Neural progenitor cell (in vitro differentiated cells): ENCODE measurements at regions not wholly inside any gene's neighbourhood (a gene's known extent, or its start where the extent isn't known, plus 50 kb on each side); places are given as distances from the start of the nearest gene placed in this dataset.

Experiments
- DNase-seq: peaks from one replicate; pipeline ENCODE4 v3.0.0-alpha.2; 2016; ENCODE audit warnings: low spot score
- H2AFZ ChIP-seq: fragments of 200-600 bp; sonication (generic); replicated peaks from 2 replicates; pipeline ENCODE4 v1.6.1; 2016; ENCODE audit warnings: antibody characterized with exemption
- H3F3A ChIP-seq: fragments of 200-600 bp; sonication (generic); 2 replicates; pipeline ENCODE4 v1.6.1; 2016; ENCODE audit warnings: antibody characterized with exemption, low read depth
- H3K27ac ChIP-seq: fragments of 200-600 bp; sonication (generic); 2 replicates; pipeline ENCODE4 v1.5.1; 2016; ENCODE audit warnings: mild to moderate bottlenecking
- H3K27me3 ChIP-seq: fragments of 200-600 bp; sonication (generic); 2 replicates; pipeline ENCODE4 v1.6.1; 2016; ENCODE audit warnings: mild to moderate bottlenecking, moderate library complexity
- H3K36me3 ChIP-seq: fragments of 200-600 bp; sonication (generic); 2 replicates; pipeline ENCODE4 v1.5.1; 2016
- H3K4me1 ChIP-seq: fragments of 200-600 bp; sonication (generic); 2 replicates; pipeline ENCODE4 v1.6.1; 2016; ENCODE audit warnings: mixed run types
- H3K4me2 ChIP-seq: fragments of 200-600 bp; sonication (generic); 2 replicates; pipeline ENCODE4 v1.6.1; 2016
- H3K4me3 ChIP-seq: fragments of 200-600 bp; sonication (generic); 2 replicates; pipeline ENCODE4 v1.5.1; 2016
- H3K79me2 ChIP-seq: fragments of 200-600 bp; sonication (generic); 2 replicates; pipeline ENCODE4 v1.6.1; 2016; ENCODE audit warnings: low read depth
- H3K9ac ChIP-seq: fragments of 200-600 bp; sonication (generic); 2 replicates; pipeline ENCODE4 v1.6.1; 2016
- H3K9me3 ChIP-seq: fragments of 200-600 bp; sonication (generic); 2 replicates; pipeline ENCODE4 v1.5.1; 2016; ENCODE audit warnings: low read depth
- H4K20me1 ChIP-seq: fragments of 200-600 bp; sonication (generic); 2 replicates; pipeline ENCODE4 v1.6.1; 2016; ENCODE audit warnings: low read depth
- H3K27ac Mint-ChIP-seq: 3 replicates; pipeline ENCODE4 v1.8.0; 2021; ENCODE audit warnings: mixed read lengths
- H3K27me3 Mint-ChIP-seq: 2 replicates; pipeline ENCODE4 v1.8.0; 2022; ENCODE audit warnings: low read depth, mild to moderate bottlenecking, inconsistent platforms, moderate library complexity, mixed read lengths; ENCODE audit not compliant: insufficient read depth
- H3K36me3 Mint-ChIP-seq: 3 replicates; pipeline ENCODE4 v1.8.0; 2021; ENCODE audit warnings: mixed read lengths
- H3K4me1 Mint-ChIP-seq: 3 replicates; pipeline ENCODE4 v1.8.0; 2021; ENCODE audit warnings: mixed read lengths
- H3K4me3 Mint-ChIP-seq: 3 replicates; pipeline ENCODE4 v1.8.0; 2021; ENCODE audit warnings: mild to moderate bottlenecking, moderate library complexity, mixed read lengths
- H3K9me3 Mint-ChIP-seq: 3 replicates; pipeline ENCODE4 v1.8.0; 2020; ENCODE audit warnings: mixed read lengths
- EZH2 ChIP-seq: fragments of 200-600 bp; sonication (generic); IDR thresholded peaks from 2 replicates; pipeline ENCODE4 v1.6.1; 2017; ENCODE audit warnings: antibody characterized with exemption, mild to moderate bottlenecking, moderate library complexity
- EZH2phosphoT487 ChIP-seq: fragments of 200-600 bp; sonication (generic); IDR thresholded peaks from 2 replicates; pipeline ENCODE4 v1.6.1; 2017; ENCODE audit warnings: antibody characterized with exemption
- TF ChIP-seq, protein P1 (sequence below): fragments of 200-600 bp; sonication (generic); IDR thresholded peaks from 2 replicates; pipeline ENCODE4 v1.5.1; 2017; ENCODE audit warnings: antibody characterized with exemption, mild to moderate bottlenecking

DNA sequence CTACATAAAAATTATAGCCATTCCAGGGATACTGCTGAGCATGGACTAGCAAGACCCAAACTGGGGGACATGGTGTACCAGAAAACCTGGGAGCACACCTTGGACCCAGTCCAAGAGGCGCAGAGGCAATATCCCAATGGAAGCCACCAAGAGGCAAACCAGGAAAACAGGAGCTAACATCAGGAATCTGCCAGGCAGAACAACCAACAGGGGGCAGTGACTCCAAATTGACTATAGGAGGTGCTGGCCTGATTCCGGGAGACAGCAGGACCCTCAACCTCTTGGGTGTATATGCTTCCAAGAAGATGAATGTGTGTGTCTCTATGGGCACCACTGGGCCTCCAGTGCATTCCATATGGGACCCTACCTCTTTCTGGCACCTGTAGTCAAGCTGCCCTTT, 172.7 kb upstream of the ARL4C start:
- H3K36me3 Mint-ChIP-seq = no peaks in the 10 kb centered on the region
- no peak overlapping the region for H3K4me3 Mint-ChIP-seq
- H3K4me2 ChIP-seq = no peak overlapping the region
- DNase-seq = peak; percentile 48
- H3K79me2 ChIP-seq = no peaks in the 10 kb centered on the region
- no peak overlapping the region for H3K4me3 ChIP-seq
- H3F3A ChIP-seq = peaks cover 21% of the 10 kb centered on the region
- no peaks in the 10 kb centered on the region for H3K27me3 ChIP-seq
- no peak overlapping the region for H3K9ac ChIP-seq
- no peak overlapping the region for H3K27ac Mint-ChIP-seq
- H4K20me1 ChIP-seq = no peaks in the 10 kb centered on the region
- H3K9me3 Mint-ChIP-seq = peaks cover 38% of the 10 kb centered on the region
- H3K9me3 ChIP-seq = no peaks in the 10 kb centered on the region
- H3K4me1 Mint-ChIP-seq = peaks cover 27% of the 10 kb centered on the region
- peaks cover 8% of the 10 kb centered on the region for H3K27me3 Mint-ChIP-seq
- TF ChIP-seq, protein P1, sequence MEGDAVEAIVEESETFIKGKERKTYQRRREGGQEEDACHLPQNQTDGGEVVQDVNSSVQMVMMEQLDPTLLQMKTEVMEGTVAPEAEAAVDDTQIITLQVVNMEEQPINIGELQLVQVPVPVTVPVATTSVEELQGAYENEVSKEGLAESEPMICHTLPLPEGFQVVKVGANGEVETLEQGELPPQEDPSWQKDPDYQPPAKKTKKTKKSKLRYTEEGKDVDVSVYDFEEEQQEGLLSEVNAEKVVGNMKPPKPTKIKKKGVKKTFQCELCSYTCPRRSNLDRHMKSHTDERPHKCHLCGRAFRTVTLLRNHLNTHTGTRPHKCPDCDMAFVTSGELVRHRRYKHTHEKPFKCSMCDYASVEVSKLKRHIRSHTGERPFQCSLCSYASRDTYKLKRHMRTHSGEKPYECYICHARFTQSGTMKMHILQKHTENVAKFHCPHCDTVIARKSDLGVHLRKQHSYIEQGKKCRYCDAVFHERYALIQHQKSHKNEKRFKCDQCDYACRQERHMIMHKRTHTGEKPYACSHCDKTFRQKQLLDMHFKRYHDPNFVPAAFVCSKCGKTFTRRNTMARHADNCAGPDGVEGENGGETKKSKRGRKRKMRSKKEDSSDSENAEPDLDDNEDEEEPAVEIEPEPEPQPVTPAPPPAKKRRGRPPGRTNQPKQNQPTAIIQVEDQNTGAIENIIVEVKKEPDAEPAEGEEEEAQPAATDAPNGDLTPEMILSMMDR = peak; percentile 56
- TF ChIP-seq EZH2phosphoT487 = no peak
- no peaks in the 10 kb centered on the region for H3K36me3 ChIP-seq
- H3K4me1 ChIP-seq = peaks cover 23% of the 10 kb centered on the region
- no peak overlapping the region for H2AFZ ChIP-seq
- no peak overlapping the region for H3K27ac ChIP-seq

DNA sequence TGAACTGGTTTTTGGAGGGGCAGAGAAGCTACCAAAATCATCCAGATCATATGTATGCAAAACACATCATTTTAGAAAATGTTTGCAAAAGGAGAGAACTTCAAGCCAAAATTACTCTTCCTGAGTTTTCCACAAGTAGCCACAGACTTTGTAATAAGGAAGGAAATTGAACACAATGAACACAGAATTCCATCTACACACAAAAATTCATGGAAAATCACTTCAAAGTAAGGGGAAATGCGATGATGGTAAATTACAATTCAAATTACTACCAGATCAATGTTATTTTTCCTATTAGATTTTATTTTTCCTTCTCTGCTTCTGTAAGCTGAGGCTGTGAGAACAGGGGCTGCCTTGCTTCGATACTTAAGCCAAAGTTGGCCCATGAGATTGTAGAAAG, 172.1 kb upstream of the ARL4C start:
- TF ChIP-seq, protein P1 = no peak
- TF ChIP-seq EZH2 (no peak), EZH2phosphoT487 (no peak)
- Histone ChIP-seq H3F3A (peaks cover 21% of the 10 kb centered on the region), H3K27ac (no peak overlapping the region), H3K4me3 (no peak overlapping the region), H3K27me3 (no peaks in the 10 kb centered on the region), H3K36me3 (no peaks in the 10 kb centered on the region), H4K20me1 (no peaks in the 10 kb centered on the region), H3K9ac (no peak overlapping the region), H3K79me2 (no peaks in the 10 kb centered on the region), H3K4me2 (no peak overlapping the region), H3K4me1 (peaks cover 22% of the 10 kb centered on the region), H3K9me3 (no peaks in the 10 kb centered on the region), H2AFZ (no peak overlapping the region)
- H3K27me3 Mint-ChIP-seq = peaks cover 6% of the 10 kb centered on the region
- H3K4me3 Mint-ChIP-seq = no peak overlapping the region
- H3K36me3 Mint-ChIP-seq = no peaks in the 10 kb centered on the region
- no peak for DNase-seq
- peaks cover 24% of the 10 kb centered on the region for H3K4me1 Mint-ChIP-seq
- no peak overlapping the region for H3K27ac Mint-ChIP-seq
- peaks cover 39% of the 10 kb centered on the region for H3K9me3 Mint-ChIP-seq

DNA sequence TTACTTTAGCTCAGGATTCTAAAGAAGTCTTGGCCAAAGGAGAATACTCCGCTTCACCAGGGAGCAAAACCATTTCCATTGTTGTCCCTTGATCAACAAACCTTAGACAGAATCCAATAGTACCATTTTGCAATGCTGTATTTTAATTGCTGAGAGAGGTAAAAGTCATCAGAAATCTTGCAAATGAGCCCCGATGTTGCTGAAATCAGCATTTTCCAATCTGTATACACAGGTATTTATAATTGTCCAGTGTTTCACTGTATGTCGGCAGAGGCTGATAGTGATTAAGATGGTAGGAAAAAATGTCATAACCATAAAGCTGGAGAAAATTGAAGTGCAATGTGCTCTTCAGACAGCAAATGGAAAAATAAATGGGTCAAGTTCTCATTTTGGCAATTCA, 170.0 kb upstream of the ARL4C start:
- no peaks in the 10 kb centered on the region for H4K20me1 ChIP-seq
- peaks cover 22% of the 10 kb centered on the region for H3K4me1 ChIP-seq
- no peaks in the 10 kb centered on the region for H3K27me3 ChIP-seq
- H3K79me2 ChIP-seq = no peaks in the 10 kb centered on the region
- H3K4me2 ChIP-seq = no peak overlapping the region
- peaks cover 21% of the 10 kb centered on the region for H3F3A ChIP-seq
- no peak overlapping the region for H2AFZ ChIP-seq
- no peaks in the 10 kb centered on the region for H3K36me3 ChIP-seq
- no peak overlapping the region for H3K4me3 Mint-ChIP-seq
- no peaks in the 10 kb centered on the region for H3K36me3 Mint-ChIP-seq
- peaks cover 37% of the 10 kb centered on the region for H3K9me3 Mint-ChIP-seq
- peaks cover 7% of the 10 kb centered on the region for H3K27me3 Mint-ChIP-seq
- H3K27ac ChIP-seq = no peak overlapping the region
- H3K4me1 Mint-ChIP-seq = peaks cover 24% of the 10 kb centered on the region
- no peaks in the 10 kb centered on the region for H3K9me3 ChIP-seq
- no peak overlapping the region for H3K4me3 ChIP-seq
- TF ChIP-seq EZH2phosphoT487 = no peak
- TF ChIP-seq EZH2 = no peak
- TF ChIP-seq, protein P1 = no peak
- no peak for DNase-seq
- no peak overlapping the region for H3K9ac ChIP-seq
- H3K27ac Mint-ChIP-seq = peak overlapping the region; percentile 28
